C1 segment of cervical spinal cord (tissue), 14 donors: ENCODE measurements at regions not wholly inside any gene's neighbourhood (a gene's known extent, or its start where the extent isn't known, plus 50 kb on each side); places are given as distances from the start of the nearest gene placed in this dataset.

Experiments used
- DNase-seq, 14 donors: peaks; one replicate each; lab custom pipeline; 2025; lab: John Stamatoyannopoulos, UW

GRCh38 chr4:167652267-167652666, 418.0 kb upstream of the SPOCK3 start:
- no peak for DNase-seq

DNA sequence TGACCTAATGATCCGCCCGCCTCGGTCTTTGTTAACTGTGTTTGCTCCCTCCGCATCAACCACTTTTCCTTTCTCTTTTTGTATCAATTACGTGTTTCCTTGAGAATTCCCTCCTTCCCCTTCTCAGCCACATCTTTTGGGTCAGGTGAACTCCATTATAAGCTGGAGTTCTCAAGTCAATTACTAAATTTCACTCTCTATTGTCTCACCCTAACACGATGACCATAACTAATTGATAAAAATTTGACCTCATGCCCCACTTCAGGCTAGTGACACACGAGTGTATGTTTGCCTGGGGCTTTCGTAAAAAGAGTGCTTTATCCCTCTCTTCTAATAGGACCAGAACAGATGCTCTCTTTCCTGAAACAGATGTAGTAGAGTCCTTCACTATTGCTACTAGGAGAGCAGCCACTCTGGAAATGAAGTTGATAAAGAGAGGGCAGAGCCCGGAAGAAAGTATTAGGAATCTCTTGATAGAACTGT, 403.6 kb upstream of the ANXA10 start:
- no peak for DNase-seq

GRCh38 chr4:167702391-167702790, 389.9 kb upstream of the ANXA10 start:
- no peak for DNase-seq

DNA sequence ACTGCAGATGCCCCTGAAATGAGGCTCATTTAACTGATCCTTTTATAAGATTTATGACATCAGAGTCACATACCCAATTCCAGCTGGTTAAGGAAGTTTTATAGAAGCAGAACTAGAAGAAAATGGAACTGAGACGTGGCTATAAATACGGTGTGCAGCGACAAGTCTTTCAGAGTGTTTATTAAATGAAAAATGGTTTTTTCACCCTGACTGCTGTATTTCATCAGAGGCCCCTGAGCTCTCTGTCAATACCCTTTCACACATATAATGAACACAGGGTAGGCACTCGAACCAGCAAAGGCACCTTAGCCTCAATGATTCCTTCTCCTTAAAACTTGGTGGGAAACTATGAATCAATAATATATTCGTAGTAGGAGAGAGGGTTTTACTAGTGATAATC, 380.8 kb upstream of the ANXA10 start:
- DNase-seq = no peak

- no peak for DNase-seq
Observed at GRCh38 chr4:167713756-167714155, 378.6 kb upstream of the ANXA10 start.

DNA sequence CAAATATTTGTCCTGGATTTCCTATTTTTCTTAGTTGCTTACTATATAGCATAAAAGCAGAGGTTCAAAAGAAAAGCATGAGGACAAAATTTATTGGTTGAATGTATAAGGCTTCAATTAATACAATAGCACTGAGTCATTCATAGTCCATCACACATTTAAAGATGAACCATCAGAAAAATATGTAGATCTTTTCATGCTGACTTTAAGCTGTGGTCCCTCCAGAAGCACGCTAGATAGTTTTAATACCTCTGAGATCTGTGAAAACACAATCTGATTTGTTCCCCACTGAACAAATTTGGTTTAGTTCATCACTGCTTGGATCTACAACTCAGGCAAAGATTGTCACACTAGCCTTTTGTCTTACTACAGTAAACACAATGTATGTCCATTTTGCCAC, 377.2 kb upstream of the ANXA10 start:
- no peak for DNase-seq

DNA sequence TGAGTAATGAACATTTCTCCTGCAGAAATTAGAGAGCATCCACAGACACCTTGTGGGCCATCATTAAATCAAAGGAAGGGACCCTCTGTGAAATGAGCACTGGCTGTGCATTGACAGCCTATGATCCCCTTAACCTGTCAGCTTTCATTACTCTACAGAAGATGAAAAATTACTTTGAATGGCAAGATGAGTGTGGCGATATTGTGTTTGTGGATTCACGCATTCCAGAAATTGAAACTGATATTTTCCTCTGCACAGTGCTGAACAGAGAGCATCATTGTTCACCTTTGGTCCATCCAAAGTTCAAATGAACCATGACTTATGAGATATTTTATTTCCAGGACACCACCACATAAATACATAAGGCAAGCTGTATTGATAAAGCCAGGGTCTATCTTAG, 374.8 kb upstream of the ANXA10 start:
- DNase-seq = no peak

DNA sequence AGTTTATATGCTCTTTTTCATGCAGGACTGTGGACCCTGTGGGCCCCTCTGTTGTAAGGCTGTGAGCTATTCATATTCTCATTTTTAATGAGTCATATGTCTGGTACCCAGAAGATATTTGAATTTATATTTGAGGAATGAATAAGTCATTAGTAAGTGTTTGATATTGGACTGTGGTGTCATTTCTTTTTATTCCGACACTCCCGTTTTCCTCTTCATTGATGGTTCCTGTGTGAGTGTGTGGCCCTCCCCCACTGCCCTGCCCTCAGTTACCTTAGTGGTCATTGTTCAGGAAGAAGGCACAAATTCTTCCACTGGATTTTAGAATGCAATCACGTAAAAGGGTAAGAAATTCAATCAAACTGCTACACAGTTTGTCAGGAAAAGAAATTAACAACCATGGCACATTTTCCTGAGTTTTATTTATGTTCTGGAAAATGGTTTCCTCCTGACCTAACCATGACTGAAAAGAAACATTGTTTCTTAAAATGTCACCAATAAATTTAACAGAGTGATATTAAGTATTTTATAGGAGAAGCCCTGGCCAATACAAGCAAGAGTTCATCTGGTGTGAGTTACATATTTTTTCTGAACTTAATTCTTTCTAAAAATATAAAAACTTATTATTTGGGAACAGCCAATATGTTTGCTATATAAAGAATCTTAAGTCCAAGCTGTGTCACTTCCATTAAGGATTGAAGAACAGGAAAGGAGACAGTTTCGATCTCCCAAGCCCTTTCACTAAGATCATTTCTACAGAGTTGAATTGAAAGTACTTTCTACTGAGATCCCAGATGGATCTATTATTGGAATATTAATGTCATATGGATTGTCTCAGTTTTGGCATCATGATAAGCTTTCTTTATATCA, 370.5 kb upstream of the ANXA10 start:
- no peak for DNase-seq

DNA sequence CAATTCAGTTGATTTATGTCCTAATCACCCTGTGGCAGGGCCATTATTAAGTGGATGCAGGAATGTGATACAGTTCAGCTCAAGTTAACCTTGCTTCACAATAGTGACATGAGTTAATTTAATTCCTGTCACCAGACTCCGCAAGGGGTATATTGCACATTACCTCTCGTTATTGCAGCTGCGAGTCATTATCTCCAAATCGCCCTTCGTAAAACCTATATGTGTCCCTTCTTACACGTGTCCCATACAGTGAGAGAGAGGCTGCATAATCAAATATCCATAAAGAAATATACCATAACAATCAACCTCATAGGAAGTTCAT, 369.9 kb upstream of the ANXA10 start:
- DNase-seq = no peak

DNA sequence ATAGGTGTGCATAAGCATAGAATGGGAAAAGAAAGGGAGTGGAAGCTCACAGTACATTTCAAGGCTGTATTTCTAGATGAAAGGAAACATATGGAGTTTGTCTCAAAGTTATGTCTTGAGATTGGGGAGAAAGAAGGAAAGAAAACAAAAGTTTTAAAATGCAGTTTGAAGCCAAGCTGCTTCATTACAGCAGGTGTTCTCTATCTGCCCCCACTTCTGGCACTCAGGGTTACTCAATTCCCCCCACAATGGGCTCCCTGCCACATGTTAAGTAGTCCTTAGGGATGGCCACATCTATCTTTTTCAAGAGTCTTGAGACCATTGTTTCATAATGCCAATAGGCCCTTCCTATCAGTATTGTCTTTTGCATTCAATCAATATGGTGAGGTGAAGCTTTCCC, 367.4 kb upstream of the ANXA10 start:
- no peak for DNase-seq

- no peak for DNase-seq
Observed at GRCh38 chr4:167730769-167731168, 361.6 kb upstream of the ANXA10 start.

GRCh38 chr4:167745024-167745687, 347.2 kb upstream of the ANXA10 start:
- no peak for DNase-seq

- DNase-seq = no peak
Observed at GRCh38 chr4:167767281-167767680, 325.1 kb upstream of the ANXA10 start.

- DNase-seq = no peak
Observed at GRCh38 chr4:167774646-167775045, 317.7 kb upstream of the ANXA10 start.

- DNase-seq = no peak
Observed at GRCh38 chr4:167775375-167775774, 317.0 kb upstream of the ANXA10 start.

- DNase-seq = no peak
Observed at GRCh38 chr4:167779280-167779679, 313.1 kb upstream of the ANXA10 start.

DNA sequence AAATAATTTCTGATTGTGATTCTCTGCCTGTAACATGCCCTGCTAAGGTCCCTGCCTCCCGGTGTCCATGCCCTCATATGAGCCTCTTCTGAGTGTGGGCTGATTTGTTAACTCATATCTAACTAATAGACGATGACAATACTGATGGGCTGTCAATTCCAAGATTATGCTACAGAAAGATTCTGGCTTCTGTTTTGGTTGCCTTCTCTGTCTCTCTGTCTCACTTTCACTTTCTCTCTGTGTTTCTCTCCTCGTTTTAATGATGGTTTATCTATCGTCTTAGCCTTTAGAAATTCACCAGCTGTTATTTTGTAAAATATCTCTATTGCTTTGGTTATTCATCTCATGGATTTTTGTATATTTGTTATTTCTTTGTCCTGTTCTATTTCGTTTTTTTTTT, 312.5 kb upstream of the ANXA10 start:
- no peak for DNase-seq

- no peak for DNase-seq
Observed at GRCh38 chr4:167784826-167785225, 307.5 kb upstream of the ANXA10 start.

DNA sequence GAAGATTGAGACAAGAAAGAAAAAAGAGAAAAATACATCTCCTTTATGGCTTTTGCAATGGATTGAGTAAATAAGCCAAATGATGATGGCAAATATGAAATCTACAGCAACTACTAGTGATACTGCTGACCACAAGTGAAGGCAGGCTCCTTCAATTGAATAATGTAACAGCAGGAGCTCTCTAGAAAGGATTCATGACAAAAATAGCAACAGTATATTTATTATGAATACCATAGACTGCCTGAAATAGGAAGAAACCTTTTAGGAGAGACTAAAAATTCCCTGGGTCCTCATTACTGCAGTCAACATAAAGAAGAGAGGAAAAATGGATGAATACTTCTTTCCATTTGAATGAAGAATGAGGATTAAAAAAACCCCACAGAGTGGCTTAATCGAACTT, 306.8 kb upstream of the ANXA10 start:
- DNase-seq = no peak

- DNase-seq = no peak
Observed at GRCh38 chr4:167786504-167786903, 305.8 kb upstream of the ANXA10 start.

DNA sequence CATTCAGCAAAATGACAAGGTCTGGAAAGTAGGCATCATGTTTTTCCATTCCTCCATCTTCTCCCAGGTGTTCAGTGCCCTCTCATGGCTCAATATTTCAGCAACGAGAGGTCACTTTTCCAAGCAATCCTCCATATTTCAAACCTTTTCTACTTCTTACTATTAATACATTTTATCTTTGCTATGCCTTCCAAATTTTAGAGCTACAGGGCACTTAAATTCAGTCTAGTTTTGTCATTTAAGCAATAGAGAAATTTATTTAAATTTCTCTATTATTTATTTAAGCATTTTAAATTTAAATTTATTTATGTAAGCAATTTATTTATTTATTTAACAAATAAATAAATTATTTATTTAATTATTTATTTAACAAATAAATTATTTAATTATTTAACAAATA, 305.1 kb upstream of the ANXA10 start:
- DNase-seq = no peak

GRCh38 chr4:167802463-167803212, 289.7 kb upstream of the ANXA10 start:
- no peak for DNase-seq

DNA sequence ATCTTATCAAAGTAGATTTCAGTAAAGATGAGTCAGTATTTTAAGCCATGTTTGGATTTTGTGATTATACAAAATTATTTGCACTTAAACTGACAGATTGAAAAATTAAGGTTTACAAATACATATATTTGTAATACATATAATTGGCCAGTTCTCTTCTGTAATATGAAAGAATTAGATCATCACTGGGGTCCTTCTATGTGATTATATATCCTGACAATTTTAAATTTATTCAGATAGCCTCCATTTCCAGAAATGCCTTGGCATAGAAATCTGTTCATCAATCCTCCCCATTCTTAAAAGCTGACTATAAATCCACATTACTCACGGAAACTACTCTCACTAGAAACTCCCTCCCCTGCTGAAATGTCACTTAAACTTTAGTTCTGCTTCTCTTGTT, 280.4 kb upstream of the ANXA10 start:
- no peak for DNase-seq
